BLaER1 treated with 17β-estradiol and CSF1 and Interleukin-3, amounts not matched to agents 10 nM and 100 nM (cell line): ENCODE measurements at regions not wholly inside any gene's neighbourhood (a gene's known extent, or its start where the extent isn't known, plus 50 kb on each side); places are given as distances from the start of the nearest gene placed in this dataset.

ENCODE experiments used
- H3K27ac ChIP-seq, 11 experiments: shearing (Covaris generic); formaldehyde crosslinking; 2 replicates each; pipeline ENCODE4 v1.8.1; 2022
- H3K27me3 ChIP-seq, 11 experiments: shearing (Covaris generic); formaldehyde crosslinking; 2 replicates each; pipeline ENCODE4 v1.8.1; 2022
- H3K36me3 ChIP-seq, 11 experiments: shearing (Covaris generic); formaldehyde crosslinking; 2 replicates each; pipeline ENCODE4 v1.8.1; 2022
- H3K4me1 ChIP-seq, 10 experiments: shearing (Covaris generic); formaldehyde crosslinking; 2 replicates each; pipeline ENCODE4 v1.8.1; 2022
- H3K4me2 ChIP-seq, 11 experiments: shearing (Covaris generic); formaldehyde crosslinking; 2 replicates each; pipeline ENCODE4 v1.8.1; 2022
- H3K4me3 ChIP-seq, 10 experiments: shearing (Covaris generic); formaldehyde crosslinking; 2 replicates each; pipeline ENCODE4 v1.8.1; 2022
- H3K9ac ChIP-seq, 11 experiments: shearing (Covaris generic); formaldehyde crosslinking; 2 replicates each; pipeline ENCODE4 v1.8.1; 2022
- H3K9me3 ChIP-seq, 11 experiments: shearing (Covaris generic); formaldehyde crosslinking; replicated peaks in 1 of 11; 2 replicates each; pipeline ENCODE4 v1.8.1; 2022
- H4K20me1 ChIP-seq, 11 experiments: shearing (Covaris generic); formaldehyde crosslinking; 2 replicates each; pipeline ENCODE4 v1.8.1; 2022
- Cebpa-rat ChIP-seq, 11 experiments: shearing (Covaris generic); IDR thresholded peaks; 2 replicates each; pipeline ENCODE4 v1.8.1; 2022

DNA sequence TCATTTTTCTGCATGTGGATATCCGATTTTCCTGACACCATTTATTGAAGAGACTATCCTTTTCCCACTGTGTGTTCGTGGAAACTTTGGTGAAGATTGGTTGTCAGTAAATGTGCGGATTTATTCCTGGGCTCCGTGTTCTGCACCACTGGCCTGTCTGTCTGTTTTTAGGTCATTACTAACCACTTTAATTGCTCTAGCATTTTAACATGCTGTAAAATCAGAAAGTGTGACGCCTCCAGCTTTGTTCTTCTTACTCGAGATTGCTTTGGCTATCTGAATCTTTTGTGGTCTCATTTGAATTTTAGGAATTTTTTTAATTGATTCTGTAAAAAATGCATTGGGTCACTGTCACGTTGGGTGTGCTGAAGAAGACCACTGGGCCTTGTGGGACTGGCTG lies 1458.7 kb downstream of the AACS start:
- Histone ChIP-seq H3K4me1 (peaks cover 0 to 8% (median 0%) of the 10 kb centered on the region in 10 experiments; a peak in 5 of 20 replicates), H3K27ac (no peak overlapping the region), H3K27me3 (no peaks in the 10 kb centered on the region), H3K9me3 (no peaks in the 10 kb centered on the region), H3K4me2 (peak overlapping the region in 5 of 11 experiments; percentile 4 to 54 (median 16); a peak in 5 of 22 replicates), H4K20me1 (no peaks in the 10 kb centered on the region), H3K9ac (no peak overlapping the region), H3K4me3 (no peak overlapping the region), H3K36me3 (no peaks in the 10 kb centered on the region)
- TF ChIP-seq Cebpa-rat (IDR thresholded peaks at IDR 0.05), result no peak

DNA sequence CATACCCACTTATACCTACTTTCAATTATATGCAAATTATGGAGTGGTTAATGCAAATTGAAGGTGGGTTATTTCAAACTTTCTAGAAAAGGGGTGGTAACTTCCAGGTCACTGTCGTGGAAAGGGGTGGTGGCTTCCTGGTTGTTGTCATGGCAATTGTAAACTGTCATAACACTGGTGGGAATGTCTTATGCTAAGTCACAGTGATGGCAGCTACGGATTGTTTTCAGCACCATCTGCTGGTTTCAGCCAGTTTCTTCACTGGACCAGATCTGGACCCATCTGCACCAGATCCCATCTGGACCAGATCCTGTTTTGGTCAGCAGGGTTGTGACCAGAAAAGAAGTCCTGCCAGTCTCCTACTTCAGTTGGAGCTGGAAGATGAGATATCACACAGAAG lies 1469.3 kb downstream of the AACS start:
- no peak overlapping the region for H3K27ac ChIP-seq
- no peaks in the 10 kb centered on the region for H3K27me3 ChIP-seq
- H3K4me2 ChIP-seq, result no peak overlapping the region
- H3K4me1 ChIP-seq, result no peaks in the 10 kb centered on the region
- no peaks in the 10 kb centered on the region for H4K20me1 ChIP-seq
- H3K4me3 ChIP-seq, result no peak overlapping the region
- TF ChIP-seq Cebpa-rat (IDR thresholded peaks at IDR 0.05), result no peak
- no peaks in the 10 kb centered on the region for H3K9me3 ChIP-seq
- no peaks in the 10 kb centered on the region for H3K36me3 ChIP-seq
- no peak overlapping the region for H3K9ac ChIP-seq

DNA sequence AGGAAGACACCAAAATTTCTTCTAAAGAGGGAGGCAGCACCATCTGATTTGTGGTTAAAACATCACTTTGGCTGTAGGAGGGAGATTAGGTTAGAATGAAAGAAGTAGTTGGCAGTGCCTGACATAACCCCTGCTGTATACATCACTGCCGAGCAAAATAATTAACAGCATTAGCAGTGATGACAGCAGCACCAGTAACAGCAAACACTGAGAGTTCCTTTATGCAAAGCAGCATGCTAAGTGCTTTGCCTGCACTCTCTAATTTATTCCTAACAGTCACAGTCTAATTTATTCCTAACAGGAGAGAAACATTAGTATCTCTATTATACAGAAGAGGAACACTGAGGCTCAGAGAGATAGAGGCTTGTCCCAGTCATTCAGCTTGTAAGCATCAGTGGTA lies 1469.7 kb downstream of the AACS start:
- H4K20me1 ChIP-seq, result no peaks in the 10 kb centered on the region
- no peaks in the 10 kb centered on the region for H3K9me3 ChIP-seq
- no peaks in the 10 kb centered on the region for H3K4me1 ChIP-seq
- no peak for TF ChIP-seq Cebpa-rat (IDR thresholded peaks at IDR 0.05)
- no peak overlapping the region for H3K4me2 ChIP-seq
- no peaks in the 10 kb centered on the region for H3K27me3 ChIP-seq
- no peak overlapping the region for H3K27ac ChIP-seq
- H3K4me3 ChIP-seq, result no peak overlapping the region
- H3K36me3 ChIP-seq, result no peaks in the 10 kb centered on the region
- H3K9ac ChIP-seq, result no peak overlapping the region

DNA sequence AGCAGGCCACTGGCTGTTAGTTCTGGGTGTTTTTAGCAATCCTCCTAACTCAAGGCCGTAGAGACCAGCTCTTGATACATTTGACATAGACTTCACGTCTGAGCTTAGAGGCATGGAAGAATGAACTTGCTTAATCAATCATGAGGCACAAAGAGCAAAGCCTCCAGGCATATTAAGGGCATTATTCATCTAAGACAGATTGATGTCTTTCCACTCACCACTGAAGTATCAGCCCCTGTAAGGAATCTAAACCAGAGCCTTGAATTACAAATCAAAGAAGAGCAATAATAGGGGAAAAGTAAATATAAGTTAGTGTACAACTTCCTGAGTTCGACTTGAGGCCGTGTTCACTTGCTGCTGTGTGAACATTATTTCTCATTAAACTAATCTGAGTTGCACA lies 1470.7 kb downstream of the AACS start:
- no peak overlapping the region for H3K9ac ChIP-seq
- H3K36me3 ChIP-seq, result no peaks in the 10 kb centered on the region
- no peaks in the 10 kb centered on the region for H3K27me3 ChIP-seq

DNA sequence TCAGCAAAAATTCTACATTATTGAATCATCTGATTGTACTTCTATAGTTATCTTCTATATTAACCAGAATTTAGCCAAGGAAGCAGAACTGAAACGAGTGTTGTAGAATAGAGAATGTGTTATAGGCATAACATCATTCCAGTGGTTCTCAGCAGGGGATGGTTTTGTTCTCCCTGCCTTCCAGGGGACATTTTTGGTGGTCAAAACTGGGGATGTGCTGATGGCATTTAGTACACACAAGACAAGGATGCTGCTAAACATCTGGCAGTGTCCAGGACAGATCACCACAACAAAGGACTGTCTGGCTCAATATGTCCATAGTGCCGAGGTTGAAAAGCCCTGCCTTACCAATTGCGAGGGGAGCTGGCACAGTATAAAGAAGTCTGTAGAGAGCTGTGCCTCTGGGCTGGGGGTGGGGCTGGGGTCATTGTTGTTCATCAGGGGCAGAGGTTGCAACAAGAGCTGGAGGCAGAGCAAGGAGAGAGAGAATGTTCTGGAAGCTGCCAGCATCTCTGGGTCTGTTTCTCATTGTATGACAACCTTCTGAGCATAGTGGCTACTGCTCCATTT lies 1472.8 kb downstream of the AACS start:
- Histone ChIP-seq H3K4me3 (no peak overlapping the region), H4K20me1 (no peaks in the 10 kb centered on the region), H3K9ac (no peak overlapping the region), H3K9me3 (no peaks in the 10 kb centered on the region), H3K36me3 (no peaks in the 10 kb centered on the region), H3K4me2 (no peak overlapping the region), H3K27me3 (no peaks in the 10 kb centered on the region), H3K27ac (no peak overlapping the region), H3K4me1 (no peaks in the 10 kb centered on the region)
- no peak for TF ChIP-seq Cebpa-rat (IDR thresholded peaks at IDR 0.05)

More for the DNA sequence above, 1470.7 kb downstream of the AACS start:
- no peaks in the 10 kb centered on the region for H3K4me1 ChIP-seq
- H3K27ac ChIP-seq, result no peak overlapping the region
- TF ChIP-seq Cebpa-rat (IDR thresholded peaks at IDR 0.05), result no peak
- H4K20me1 ChIP-seq, result no peaks in the 10 kb centered on the region
- no peak overlapping the region for H3K4me2 ChIP-seq
- H3K9me3 ChIP-seq, result no peaks in the 10 kb centered on the region
- H3K4me3 ChIP-seq, result no peak overlapping the region

DNA sequence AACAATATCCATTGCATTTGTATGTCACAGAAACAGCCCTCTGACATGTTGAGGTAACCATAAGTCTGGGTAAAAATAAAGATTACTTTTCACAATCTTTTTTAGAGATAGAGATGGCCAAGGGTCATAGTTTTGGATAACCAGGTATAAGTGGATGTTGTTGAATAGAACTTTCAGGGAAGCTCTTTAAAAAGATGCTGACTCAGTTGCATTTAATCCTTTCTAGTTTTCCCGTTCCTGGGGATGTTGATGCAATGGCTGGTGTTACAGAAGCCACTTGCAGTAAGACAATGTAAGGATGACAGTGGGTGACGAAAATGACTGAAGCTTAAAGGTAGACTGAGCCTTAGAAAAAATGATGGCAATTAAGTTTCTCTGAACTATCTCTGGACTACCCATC lies 1473.7 kb downstream of the AACS start:
- TF ChIP-seq Cebpa-rat (IDR thresholded peaks at IDR 0.05), result no peak
- Histone ChIP-seq H3K9me3 (no peaks in the 10 kb centered on the region), H3K27me3 (no peaks in the 10 kb centered on the region), H3K4me3 (no peak overlapping the region), H3K36me3 (no peaks in the 10 kb centered on the region), H4K20me1 (no peaks in the 10 kb centered on the region), H3K4me1 (peaks cover 0 to 2% (median 0%) of the 10 kb centered on the region in 10 experiments; a peak in 2 of 20 replicates), H3K4me2 (no peak overlapping the region), H3K9ac (no peak overlapping the region), H3K27ac (no peak overlapping the region)

DNA sequence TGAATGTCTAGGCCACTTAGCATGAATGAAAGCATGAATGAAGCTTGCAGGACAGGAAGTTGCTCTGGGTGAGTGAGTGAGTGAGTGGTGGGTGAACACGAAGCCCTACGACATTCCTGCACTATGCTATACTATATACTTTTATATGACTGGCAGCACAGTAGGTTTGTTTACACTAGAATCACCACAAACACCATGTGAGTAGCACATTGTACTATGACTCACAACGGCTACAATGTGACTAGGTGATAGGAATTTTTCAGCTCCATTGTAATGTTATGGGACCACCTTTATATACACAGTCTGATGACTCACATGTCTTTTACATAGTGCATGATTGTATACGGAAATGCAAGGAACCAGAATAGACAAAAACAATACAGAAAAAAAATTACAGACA lies 1480.2 kb downstream of the AACS start:
- H3K36me3 ChIP-seq, result no peaks in the 10 kb centered on the region
- H3K27me3 ChIP-seq, result no peaks in the 10 kb centered on the region
- H3K9me3 ChIP-seq, result peaks cover 0 to 4% (median 0%) of the 10 kb centered on the region in 11 experiments; a peak in 3 of 22 replicates
- H3K27ac ChIP-seq, result no peak overlapping the region
- H3K9ac ChIP-seq, result no peak overlapping the region
- peaks cover 0 to 8% (median 0%) of the 10 kb centered on the region in 10 experiments; a peak in 3 of 20 replicates for H3K4me1 ChIP-seq
- H3K4me3 ChIP-seq, result no peak overlapping the region
- H4K20me1 ChIP-seq, result no peaks in the 10 kb centered on the region
- TF ChIP-seq Cebpa-rat (IDR thresholded peaks at IDR 0.05), result no peak
- no peak overlapping the region for H3K4me2 ChIP-seq

DNA sequence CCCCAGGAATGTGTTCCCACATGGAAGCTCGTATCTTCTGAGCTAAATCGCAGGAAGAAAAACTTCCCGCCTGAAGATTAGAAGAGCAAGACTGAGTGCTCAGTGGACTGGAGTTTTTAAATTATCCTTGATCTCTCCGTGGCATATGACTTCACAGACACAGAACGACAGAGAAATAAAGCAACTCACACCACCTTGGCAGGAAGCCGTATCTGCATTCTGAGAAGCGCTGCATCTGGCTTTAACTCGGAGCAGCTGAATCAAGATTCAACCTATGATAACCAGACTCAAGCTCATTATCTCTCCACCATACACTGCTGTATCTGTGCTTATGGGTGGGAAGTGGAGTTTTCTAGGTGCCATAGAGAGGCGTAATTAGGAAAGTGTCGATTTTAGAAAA lies 1482.7 kb downstream of the AACS start:
- peaks cover 0 to 4% (median 0%) of the 10 kb centered on the region in 11 experiments; a peak in 3 of 22 replicates for H3K9me3 ChIP-seq
- no peaks in the 10 kb centered on the region for H3K36me3 ChIP-seq
- no peak overlapping the region for H3K27ac ChIP-seq
- no peak for TF ChIP-seq Cebpa-rat (IDR thresholded peaks at IDR 0.05)
- no peak overlapping the region for H3K9ac ChIP-seq
- H3K4me2 ChIP-seq, result no peak overlapping the region
- H3K4me1 ChIP-seq, result peaks cover 0 to 8% (median 0%) of the 10 kb centered on the region in 10 experiments; a peak in 3 of 20 replicates
- H3K27me3 ChIP-seq, result no peaks in the 10 kb centered on the region
- no peaks in the 10 kb centered on the region for H4K20me1 ChIP-seq
- H3K4me3 ChIP-seq, result no peak overlapping the region

DNA sequence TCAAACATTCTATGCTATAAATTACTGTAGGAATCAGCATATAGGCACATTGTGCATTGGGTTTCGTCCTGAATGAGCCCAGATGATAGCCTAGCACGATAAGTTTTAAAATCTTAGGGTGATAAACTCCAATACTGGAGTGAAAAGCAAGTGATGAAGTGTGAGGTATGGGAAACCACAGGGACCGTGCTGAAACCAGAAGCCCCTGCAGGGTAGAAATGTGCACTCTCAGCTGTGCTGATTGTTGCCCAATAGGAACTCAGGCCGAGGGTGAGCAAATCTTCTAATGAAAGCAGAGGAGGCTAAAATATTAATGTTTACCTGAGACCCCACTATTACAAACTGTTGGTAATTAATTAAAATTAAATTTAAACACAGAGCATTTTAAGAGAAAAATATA lies 1486.6 kb downstream of the AACS start:
- Histone ChIP-seq H3K9me3 (no peaks in the 10 kb centered on the region), H3K9ac (no peak overlapping the region), H3K27ac (no peak overlapping the region), H3K4me1 (no peaks in the 10 kb centered on the region), H3K4me2 (no peak overlapping the region), H3K36me3 (no peaks in the 10 kb centered on the region), H3K4me3 (no peak overlapping the region), H3K27me3 (no peaks in the 10 kb centered on the region), H4K20me1 (no peaks in the 10 kb centered on the region)
- no peak for TF ChIP-seq Cebpa-rat (IDR thresholded peaks at IDR 0.05)

DNA sequence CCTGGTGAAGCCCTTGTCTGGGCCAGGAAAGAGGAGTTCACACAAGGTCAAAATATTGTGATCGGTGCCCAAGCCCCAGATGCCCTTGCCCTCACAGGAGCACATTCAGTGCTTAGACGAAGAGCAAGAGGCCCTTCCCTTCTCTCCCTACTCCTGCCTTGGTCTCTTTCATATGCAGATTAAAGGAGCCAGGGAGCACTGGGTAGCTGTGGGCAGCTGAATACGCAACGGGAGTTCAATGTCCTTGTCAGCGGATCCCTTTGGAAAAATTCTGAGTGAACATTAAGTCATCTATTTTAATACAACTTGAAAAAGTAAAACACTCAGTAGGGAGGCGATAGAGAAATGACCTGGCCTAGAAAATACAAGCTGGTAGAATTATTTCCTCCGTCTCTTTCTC lies 1489.4 kb downstream of the AACS start:
- Histone ChIP-seq H4K20me1 (no peaks in the 10 kb centered on the region), H3K27ac (no peak overlapping the region), H3K4me3 (no peak overlapping the region), H3K9ac (no peak overlapping the region), H3K4me1 (no peaks in the 10 kb centered on the region), H3K4me2 (no peak overlapping the region), H3K27me3 (no peaks in the 10 kb centered on the region), H3K36me3 (no peaks in the 10 kb centered on the region), H3K9me3 (no peaks in the 10 kb centered on the region)
- TF ChIP-seq Cebpa-rat (IDR thresholded peaks at IDR 0.05), result no peak
